Fibroblast of skin of left quadriceps (primary cell): ENCODE measurements at regions not wholly inside any gene's neighbourhood (a gene's known extent, or its start where the extent isn't known, plus 50 kb on each side); places are given as distances from the start of the nearest gene placed in this dataset.
"Not testable (repeated sequence)": the region's sequence is repeated elsewhere in the genome, so short reads cannot be mapped to it uniquely, and the experiment has no call there.

Experiments
- DNase-seq, 2 experiments: peaks; one replicate each; pipeline ENCODE4 v3.0.0-alpha.2; 2013; ENCODE audit warnings: low read depth in 2 of 2

GRCh38 chr9:87781331-87781730, 55.4 kb downstream of the CTSL start:
- no peak for DNase-seq

- no peak for DNase-seq
Observed at GRCh38 chr9:87783180-87783579, 57.3 kb downstream of the CTSL start.

DNA sequence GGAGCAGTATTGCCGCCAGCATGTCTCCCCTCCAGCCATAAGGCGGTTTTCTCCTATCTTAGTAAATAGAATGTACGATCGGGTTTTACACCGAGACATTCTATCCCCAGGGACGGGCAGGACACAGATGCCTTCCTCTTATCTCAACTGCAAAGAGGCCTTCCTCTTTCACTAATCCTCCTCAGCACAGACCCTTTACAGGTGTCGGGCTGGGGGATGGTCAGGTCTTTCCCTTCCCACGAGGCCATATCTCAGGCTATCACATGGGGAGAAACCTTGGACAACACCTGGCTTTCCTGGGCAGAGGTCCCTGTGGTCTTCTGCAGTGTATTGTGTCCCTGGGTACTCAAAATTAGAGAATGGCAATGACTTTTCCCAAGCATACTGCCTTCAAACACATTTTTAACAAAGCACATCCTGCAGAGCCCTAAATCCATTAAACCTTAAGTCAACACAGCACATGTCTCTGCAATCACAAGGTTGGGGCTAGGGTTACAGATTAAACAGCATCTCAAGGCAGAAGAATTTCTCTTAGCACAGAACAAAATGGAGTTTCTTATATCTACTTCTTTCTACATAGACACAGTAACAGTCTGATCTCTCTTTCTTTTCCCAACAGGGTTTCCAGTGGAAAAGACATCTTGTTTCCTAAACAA, 59.5 kb downstream of the CTSL start:
- not testable (repeated sequence) for DNase-seq

GRCh38 chr9:87786423-87786822, 60.5 kb downstream of the CTSL start:
- no peak for DNase-seq

GRCh38 chr9:87786876-87787275, 61.0 kb downstream of the CTSL start:
- DNase-seq, result no peak

DNA sequence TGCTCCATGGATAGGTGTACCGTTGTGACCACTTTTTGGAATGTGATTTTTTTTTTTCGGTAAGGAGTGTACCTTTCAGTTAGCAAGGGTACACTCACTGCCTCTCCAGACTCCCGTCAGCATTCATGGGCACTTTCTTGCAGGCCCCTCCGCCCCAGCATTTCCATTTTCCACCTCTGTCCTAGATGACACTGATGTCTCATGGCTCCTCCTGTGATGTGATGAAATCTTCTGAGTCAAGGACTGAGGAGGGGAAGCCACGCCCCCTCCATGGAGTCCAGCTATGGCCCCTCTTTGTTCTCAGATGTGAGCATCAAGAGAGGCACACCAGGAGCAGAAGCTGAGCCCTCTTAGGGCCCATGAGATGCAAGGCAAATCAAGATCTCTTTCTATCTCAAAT, 61.8 kb downstream of the CTSL start:
- DNase-seq, result no peak

DNA sequence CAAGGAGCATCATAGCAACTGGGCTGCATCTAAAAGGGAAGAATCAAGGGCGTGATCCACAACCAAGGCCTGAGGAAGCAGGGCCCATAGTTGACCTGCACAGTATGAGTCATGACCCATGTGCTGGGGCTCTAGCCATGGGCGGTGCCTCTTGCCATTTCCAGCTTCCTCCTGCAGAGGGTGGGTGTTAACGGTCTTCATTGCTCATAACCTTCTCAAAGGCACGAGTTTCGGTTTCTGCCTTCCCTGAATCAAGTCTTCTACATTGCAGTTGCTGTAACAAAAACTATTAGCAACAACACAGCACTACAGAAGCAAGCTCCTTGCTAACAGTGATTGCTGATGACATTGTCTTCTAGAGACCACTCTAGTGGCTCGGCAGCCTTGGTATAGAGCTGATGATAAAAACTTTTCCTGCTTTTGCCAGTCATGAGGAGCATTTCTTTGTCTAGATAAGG, 66.9 kb downstream of the CTSL start:
- DNase-seq, result no peak

GRCh38 chr9:87793292-87793691, 67.4 kb downstream of the CTSL start:
- peak; percentile 72 to 73 for DNase-seq

- no peak for DNase-seq
Observed at GRCh38 chr9:87795178-87795577, 69.3 kb downstream of the CTSL start.

DNA sequence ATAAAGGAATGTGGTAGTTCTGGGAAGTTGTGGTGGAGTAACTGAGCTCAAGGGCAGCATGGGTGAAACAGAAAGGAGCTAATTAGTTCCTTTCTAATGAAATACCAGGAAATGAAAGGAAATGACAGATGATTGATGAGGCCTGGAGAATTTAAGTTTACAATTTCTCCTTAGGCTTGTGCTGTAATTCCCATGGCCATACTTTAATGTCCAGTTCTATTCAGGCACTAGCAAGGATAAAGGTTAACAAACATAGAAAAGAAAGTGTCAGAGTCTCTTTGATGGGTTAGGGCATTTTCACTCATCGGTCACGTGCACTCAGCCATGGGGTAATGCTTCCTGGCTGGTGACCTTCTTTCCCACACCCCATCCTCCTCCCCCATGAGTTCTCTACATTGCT, 70.3 kb downstream of the CTSL start:
- no peak for DNase-seq

GRCh38 chr9:87798261-87798833, 72.4 kb downstream of the CTSL start:
- DNase-seq, result no peak

DNA sequence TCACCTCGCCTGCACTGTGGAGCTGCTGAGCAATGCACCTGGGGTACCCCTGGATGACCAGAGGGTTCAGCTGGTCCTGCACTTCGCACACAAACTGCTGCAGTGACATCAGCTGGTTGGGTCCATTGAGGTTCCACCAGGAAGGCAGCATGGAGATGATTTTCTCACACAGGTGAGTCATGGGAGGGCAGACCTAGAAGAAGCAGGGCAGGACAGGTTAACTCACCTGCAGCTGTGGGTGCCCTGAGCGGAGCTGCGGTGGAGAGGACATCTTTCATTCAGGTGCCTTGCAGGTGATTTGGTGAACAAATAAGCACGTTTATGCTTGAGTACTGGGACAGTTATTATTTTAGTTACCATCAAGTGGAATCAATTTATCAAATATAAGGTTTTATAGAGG, 73.6 kb downstream of the CTSL start:
- DNase-seq, result no peak

GRCh38 chr9:87800456-87800855, 74.5 kb downstream of the CTSL start:
- no peak for DNase-seq

DNA sequence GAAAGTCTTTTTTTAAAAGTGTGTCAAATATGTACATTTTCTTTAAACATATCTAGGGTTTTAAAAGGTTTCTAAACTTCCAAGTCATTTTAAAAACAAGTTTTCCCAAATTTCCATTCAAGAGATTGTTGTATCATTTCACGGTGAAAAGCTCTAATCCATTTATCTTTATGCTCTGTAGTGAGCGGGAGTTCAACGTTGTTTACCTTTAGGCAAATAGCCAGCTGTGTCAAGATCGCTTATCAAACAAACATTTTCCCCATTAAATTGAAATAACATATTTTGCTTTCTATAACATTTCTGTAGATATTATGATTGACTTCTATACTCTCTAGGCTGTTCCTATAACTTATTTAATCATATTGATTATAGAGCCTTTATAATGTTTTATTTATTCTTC, 75.1 kb downstream of the CTSL start:
- DNase-seq, result no peak

- no peak for DNase-seq
Observed at GRCh38 chr9:87803166-87803565, 77.2 kb downstream of the CTSL start.

DNA sequence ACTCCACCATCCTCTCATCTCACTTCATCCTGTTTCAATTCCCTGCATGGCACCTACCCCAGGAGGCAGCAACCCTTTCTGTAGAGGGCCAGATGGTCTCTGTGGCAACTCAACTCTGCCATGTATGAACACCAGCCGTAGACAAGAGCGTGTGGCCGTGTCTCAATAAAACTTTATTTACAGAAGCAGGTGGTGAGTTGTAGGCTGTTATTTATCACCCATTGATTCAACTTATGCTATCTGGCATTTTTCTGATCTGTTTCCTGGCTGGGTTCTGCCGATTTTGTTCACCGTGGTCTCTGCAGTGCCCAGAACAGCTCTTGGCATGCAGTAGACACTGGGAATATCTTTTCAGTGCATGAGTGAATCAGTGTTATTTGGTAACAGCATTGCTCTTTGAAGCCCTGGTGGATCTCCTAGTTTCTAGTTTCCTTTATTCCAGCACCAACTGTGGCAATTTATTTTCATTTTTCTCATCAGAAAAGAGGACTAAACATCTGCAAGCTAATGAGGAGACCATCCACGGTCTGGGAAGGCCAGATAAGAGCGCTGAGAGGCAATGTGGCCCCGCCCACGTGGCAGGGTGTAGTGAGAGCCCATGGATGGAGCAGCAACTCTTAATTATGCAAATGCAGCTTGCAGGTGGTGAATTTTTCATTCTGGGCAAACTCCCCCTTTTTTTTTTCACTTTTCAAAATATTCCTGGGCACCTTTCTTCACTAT, 77.9 kb downstream of the CTSL start:
- no peak for DNase-seq

DNA sequence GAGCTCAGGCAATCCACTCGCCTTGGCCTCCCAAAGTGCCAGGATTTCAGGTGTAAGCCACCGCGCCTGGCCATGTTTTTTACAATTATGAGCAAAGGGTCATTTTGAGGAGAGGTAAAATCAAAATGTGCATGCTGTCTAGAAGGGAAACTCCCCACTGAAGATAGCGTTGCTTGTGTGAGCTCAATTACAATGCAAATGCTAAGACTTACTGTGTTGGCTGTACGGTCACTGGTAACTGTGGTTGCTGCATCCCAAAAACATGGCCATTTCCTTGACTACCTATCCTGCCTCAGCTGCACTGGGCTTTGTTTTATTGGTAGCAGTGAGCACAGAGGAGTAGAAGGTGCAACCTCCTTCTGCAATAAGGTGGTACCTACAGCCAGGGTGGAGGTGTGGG, 77.4 kb upstream of the SPATA31E1 start:
- no peak for DNase-seq

GRCh38 chr9:87810008-87810407, 72.7 kb upstream of the SPATA31E1 start:
- no peak for DNase-seq

- DNase-seq, result no peak
Observed at GRCh38 chr9:87810679-87811178, 71.9 kb upstream of the SPATA31E1 start.

DNA sequence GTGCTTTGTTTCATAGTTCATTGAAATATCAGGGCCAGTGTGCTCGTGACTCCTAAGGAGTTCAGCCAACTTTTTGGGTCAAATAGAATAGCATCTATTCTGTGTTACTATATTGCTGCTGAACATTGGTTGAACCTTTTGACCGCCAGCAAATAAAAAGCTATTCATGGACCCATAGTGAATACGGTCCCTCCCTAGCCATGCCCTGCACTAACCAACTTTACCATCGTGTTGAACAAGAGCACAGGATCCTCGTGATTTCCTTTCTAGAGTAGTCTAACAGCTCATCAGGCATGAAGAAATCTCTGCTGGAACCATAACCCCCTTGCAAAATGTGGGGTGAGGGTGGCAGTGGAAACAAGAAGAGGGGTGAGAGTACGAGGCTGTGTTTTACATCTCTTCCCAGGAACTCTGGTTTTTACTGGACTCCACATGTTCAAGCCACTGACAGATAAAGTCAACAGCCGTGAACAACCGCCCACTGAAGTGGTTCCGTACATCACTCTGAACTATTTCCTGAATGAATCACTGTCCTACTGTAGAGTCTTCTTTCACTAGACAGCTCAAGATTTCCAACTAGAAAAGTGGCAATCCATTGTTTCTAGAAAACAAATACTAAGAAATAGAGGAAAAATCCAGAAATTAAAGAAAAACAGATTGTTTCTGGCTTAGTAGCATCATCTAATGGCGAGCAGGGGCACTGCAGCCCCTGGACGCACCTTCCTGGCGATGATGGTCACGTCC, 70.1 kb upstream of the SPATA31E1 start:
- peak; percentile 30 to 32 for DNase-seq

- DNase-seq, result no peak
Observed at GRCh38 chr9:87813119-87813463, 69.6 kb upstream of the SPATA31E1 start.

GRCh38 chr9:87816036-87816435, 66.6 kb upstream of the SPATA31E1 start:
- DNase-seq, result no peak
